LoVo (cell line): ENCODE measurements at regions not wholly inside any gene's neighbourhood (a gene's known extent, or its start where the extent isn't known, plus 50 kb on each side); places are given as distances from the start of the nearest gene placed in this dataset.

Source experiments
- DNase-seq: peaks from one replicate; pipeline ENCODE4 v3.0.0-alpha.2; 2016; ENCODE audit warnings: low spot score

- DNase-seq = peak; percentile 23
These were observed 830.4 kb upstream of the COBL start for GRCh38 chr7:52146871-52147634.

DNA sequence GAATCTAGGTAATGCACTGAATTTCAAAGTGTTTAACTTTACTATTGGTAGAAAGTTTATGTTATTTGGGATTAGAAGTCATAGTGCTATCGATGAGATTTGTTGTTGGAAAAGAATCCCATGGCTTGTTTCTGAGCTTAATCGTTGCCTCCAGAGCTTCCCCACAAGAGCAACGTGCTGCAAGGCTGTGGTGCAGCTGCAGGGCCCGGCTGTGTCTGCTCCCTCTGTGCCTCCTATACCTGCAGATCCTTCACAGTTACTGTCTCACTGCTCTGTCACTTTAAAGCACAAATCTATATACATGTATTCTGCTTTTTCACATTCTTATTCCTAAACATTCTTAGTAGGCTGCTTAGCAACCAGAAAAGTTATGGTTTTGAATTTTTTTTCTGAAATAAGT, 826.6 kb upstream of the COBL start:
- DNase-seq = no peak

GRCh38 chr7:52140851-52141250, 824.2 kb upstream of the COBL start:
- DNase-seq = no peak

GRCh38 chr7:52135403-52135802, 818.8 kb upstream of the COBL start:
- no peak for DNase-seq

DNA sequence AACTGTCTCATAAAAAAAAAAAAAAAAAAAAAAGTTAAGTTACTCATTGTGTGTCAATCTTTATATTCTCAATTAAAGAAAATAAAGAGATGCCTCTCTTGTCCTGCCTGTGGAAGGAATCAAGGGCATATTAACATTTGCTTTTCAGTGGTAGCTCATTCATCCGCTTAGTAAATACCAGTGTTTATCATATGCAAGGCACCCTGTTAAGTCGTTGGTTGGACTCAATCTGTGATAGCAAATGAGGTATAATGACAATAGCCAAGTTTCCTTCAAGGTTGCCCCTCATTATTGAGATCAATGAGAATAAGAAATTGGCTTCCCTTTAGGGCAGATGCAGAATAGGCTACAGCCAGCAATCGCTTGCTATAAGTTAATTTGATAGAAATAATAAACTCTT, 812.7 kb upstream of the COBL start:
- no peak for DNase-seq

DNA sequence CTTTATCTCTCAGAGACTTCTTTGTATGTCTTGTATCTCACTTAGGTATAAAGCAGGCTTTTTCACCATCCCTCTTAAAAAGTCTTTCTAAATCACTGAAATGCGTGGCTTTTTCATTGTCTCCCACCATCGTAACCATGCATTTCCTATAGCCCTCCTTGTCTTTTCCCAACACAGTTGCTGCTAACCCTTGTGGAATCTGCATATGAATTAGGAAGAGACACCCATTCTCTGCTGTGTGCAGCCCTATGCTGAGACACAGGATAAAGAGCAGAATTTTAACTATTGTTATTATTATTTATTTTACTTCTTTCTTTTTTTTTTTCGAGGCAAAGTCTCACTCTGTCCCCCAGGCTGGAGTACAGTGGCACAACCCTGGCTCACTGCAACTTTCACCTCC, 804.3 kb upstream of the COBL start:
- no peak for DNase-seq

DNA sequence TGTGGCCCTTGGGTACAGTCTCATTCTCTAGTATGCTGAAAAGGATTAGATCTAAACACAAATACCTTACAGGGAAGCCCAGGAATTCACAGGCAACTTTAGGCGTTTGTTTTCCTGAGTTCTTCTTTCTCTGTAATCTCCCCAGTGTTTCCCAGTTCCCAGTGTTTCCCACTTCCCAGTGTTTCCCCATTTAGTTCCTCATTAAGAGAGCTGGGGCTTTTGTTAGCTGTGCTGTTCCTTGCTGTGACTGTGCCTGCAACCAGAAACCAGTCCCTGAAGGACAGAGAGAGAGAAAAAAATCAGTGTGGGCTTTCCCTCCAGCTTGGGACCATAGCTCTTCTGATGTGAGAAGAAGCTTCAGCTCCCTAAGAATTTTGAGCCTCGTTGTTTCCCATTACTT, 802.9 kb upstream of the COBL start:
- DNase-seq = no peak

GRCh38 chr7:52114509-52114908, 797.9 kb upstream of the COBL start:
- no peak for DNase-seq

DNA sequence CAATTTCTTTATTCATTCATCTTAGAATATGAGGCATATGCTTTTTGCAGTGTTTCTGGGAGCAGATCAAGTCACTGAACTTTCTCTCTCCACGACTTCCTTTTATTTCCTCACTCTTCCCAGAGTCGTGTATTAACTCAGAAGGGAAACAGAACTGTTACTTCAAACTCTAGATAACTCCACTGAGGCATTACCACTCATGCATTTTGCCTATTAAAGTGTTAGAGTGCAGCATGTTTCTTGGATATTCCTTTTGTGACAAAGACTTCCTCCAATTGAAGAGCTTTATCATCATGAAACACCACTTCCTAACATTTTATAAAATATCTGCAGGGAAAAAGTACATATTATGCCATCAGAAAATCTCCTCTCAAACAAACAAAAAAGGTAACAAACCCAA, 797.4 kb upstream of the COBL start:
- DNase-seq = no peak

DNA sequence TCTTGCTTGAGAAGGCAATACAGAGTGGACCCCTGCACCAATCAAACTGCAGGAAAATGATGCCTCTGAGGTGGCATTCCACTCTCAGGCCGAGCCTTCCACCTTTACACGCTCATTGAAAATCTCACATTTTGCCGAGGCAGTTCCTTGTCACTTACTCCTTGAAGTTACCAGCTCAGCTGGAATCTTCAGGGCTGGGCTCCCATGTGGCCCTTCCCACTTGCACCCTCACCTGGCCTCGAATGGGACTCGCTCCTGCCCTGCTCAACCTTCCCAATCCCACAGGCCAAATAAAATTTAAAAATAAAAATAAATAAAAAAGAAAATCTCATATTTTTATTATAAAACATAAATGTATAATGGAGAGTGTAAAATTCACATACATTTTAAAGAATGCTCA, 790.7 kb upstream of the COBL start:
- no peak for DNase-seq

DNA sequence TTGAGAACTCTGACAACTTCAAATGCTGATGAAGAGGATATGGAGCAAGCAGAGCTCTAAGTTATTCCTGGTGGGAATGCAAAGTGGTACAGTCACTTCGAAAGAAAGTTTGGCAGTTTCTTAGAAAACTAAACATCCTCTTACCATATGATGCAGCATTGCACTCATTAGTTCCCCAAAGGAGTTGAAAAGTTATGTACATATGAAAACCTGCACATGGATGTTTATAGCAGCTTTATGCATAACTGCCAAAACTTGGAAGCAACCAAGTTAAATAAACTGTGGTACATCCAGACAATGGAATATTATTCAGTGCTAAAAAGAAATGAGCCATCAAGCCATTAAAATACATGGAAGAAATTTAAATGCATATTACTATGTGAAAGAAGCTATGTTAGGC, 779.3 kb upstream of the COBL start:
- DNase-seq = no peak

DNA sequence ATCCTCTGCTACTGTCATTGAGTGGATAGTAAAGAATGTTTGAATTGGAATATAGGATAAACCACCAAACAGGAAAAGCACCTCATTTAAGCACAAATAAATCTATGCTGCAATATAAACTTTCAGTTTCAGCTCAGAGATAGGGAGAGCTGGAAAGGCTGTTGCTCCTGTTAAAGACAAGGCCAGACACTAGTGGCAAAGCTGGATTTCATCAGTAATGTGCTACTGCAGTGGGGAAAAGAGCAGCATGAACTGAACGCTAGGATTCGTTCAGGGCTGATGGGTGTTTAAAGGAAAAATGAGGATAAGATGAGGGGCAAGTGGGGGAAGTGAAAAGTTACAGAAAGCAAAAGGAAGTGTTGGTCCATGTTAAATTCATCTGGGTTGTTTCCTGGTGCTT, 775.4 kb upstream of the COBL start:
- no peak for DNase-seq

GRCh38 chr7:52091101-52091500, 774.5 kb upstream of the COBL start:
- DNase-seq = no peak

DNA sequence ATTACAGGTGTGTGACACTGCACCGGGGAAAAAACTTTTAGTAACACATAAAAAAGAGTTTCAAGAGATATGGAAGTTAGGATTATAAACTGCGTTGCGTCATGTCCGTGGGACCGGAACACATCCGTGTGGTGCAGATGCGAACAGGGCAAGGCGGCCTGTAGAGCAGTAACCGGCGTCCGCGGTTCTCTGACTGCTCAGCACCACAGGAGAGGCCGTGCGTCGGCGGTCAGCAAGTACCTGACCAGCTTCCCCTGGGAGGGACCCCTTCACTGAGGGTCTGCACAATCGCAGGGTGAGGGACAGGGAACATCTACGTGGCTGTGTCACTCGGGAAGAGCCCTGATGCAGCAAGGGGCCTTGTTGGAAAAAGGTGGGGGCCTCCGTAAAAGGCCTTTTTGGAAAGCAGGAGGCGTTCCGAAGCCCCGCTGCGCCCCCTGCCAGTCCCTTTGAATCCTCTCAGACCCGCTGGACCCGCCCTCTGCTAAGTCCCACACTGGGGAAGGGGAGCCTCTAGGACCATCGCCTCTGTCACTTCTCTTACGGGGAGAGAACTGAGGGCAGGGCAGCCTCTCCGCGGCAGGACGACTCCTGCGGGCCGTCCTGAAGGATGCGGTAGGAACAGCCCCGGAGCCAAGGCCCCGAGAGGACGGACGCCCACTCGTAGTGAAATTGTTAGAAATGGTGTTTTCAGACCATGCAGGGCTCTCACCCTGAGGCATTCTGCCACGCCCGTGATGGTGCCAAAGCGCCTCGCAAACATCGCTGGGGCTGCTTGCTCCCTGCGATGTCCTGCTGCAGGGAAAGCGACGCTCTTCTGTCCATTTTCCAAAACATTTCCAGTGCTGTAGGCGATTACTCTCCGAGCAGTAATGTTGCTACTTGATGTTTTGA, 771.6 kb upstream of the COBL start:
- no peak for DNase-seq

DNA sequence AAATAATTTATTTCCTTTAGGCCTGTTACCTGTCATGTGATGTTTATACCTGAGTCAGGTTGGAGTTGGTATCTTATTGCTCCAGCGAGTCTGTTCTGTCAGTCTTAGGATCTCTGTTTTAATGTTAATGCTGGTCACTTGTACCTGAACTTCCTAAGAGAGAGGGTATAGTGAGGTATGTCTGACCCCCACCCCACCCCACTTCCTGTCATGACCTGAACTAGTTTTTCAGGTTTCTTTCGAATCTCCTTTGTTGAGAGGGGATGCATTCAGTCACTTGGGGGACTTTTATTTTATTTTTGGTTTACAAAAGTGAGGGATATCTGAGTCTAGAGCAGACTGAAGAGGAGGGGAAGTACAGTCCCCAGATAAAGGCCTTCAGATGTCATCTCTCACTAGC, 769.0 kb upstream of the COBL start:
- no peak for DNase-seq

- no peak for DNase-seq
These were observed 763.9 kb upstream of the COBL start for GRCh38 chr7:52080493-52080892.

- DNase-seq = no peak
These were observed 763.1 kb upstream of the COBL start for GRCh38 chr7:52079726-52080125.

- no peak for DNase-seq
These were observed 761.0 kb upstream of the COBL start for GRCh38 chr7:52077571-52077970.

DNA sequence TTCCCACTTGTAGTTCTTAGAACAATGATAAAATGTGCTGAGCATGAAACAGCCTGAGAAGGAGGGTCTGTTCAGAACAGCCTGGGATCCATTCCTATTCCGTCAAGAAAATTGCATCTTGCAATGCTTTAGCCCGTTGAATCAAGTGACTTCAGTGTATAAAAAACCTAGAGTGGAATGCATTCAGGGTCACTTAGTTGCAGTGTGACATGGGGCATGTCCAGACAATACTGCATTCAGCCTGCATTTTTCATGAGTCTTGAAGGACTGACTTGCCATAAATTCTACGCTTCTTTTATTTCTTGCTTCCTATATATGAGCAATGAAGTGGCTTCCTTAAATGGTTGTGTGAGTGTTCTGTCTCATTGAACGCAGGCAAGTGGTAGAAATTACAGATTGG, 758.3 kb upstream of the COBL start:
- DNase-seq = no peak

DNA sequence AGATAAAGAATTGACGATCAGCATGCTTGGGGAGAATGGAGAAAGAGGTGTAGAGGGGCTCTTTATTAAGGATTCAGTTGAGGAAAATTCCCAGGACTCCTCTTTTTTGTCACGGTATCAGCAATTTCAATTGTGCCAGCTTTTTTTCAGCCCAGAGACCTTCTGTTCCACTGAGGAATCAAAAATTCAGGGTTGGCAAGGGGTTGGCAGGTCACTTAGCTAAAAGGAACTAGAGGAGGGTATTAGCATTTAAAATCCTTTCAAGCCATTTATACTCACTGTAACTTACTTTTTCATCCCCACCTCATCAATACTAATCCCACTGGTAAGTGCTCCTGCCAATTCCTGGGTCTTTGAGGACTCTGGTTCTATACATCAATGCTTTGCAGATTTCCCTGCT, 757.5 kb upstream of the COBL start:
- no peak for DNase-seq

DNA sequence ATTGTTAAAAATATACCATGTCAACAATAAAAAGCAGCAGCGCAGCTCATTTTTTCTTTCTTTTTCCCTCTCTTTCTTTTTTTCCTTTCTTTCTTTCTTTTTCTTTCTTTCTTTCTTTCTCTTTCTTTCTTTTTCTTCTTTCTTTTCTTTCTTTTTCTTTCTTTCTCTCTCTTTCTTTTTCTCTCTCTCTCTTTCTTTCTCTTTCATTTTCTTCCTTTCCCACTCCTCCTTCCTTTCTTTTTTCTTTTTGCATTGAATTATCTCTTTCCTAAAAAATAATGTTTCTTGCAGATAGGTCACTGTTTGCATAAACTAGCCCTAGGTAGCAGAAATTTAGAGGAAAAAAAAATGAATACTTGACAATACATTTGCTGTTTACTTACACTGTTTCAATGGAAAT, 755.1 kb upstream of the COBL start:
- no peak for DNase-seq

GRCh38 chr7:52064493-52064892, 747.9 kb upstream of the COBL start:
- no peak for DNase-seq

DNA sequence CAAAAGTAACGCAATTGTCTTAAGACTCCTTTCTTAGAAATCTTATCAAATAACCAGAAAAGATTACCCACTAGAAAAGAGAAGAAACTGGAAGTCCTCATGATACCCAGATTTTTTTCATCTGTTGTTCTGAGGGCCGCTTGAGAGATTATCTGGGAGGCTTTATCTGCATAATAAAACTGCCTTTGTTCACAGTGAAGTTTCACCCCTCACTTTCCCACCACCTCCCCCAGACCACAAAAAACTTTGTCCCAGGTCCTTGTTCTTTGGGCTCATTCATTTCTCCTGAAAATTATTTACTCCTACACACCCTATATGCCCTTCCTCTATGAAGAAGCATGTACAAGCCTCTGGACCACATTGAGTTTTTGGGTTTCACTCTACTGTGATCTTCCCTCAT, 745.1 kb upstream of the COBL start:
- DNase-seq = no peak

DNA sequence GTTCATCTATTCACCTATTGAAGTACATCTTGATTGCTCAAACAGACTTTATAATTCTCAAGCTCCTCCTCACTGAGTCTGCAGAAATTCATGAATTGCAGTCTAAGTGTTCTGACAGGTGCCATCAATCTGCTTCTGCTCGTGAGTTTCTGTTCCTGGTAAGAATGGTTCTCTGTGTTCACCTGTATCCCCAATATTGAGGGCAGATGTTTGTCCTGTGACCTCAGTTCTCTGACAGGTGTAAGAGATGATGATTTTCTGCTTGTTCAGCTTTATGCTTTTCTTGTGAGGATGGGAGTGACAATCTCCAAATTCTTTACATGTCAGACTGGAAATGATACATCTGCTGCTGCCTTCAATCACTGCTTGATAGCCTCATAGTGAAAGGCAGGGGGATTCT, 736.9 kb upstream of the COBL start:
- no peak for DNase-seq
